H1 (cell line): ENCODE measurements at regions not wholly inside any gene's neighbourhood (a gene's known extent, or its start where the extent isn't known, plus 50 kb on each side); places are given as distances from the start of the nearest gene placed in this dataset.

Source experiments
- CTCF ChIA-PET: fragments of 300-600 bp; sonication (Branson Sonifier 250); formaldehyde crosslinking; loops from one replicate; lab custom pipeline; 2021; ENCODE audit not compliant: partially characterized antibody; lab: Charles Lee
- POLR2A ChIA-PET: fragments of 300-600 bp; sonication (Branson Sonifier 250); formaldehyde crosslinking; loops from one replicate; lab custom pipeline; 2021; ENCODE audit warnings: inconsistent platforms; ENCODE audit not compliant: partially characterized antibody; lab: Charles Lee
- DNase-seq, 2 experiments: peaks; one replicate each; pipeline versions ENCODE4 v3.0.0 to v3.0.0-alpha.2; 2010 to 2022; ENCODE audit warnings: low spot score in 2 of 2, low read depth in 1 of 2, mixed read lengths in 1 of 2
- FAIRE-seq: peaks from 2 replicates; lab custom pipeline; 2011; peaks lifted over from hg19 to GRCh38; lab: Jason Lieb, UNC
- H2AFZ ChIP-seq: 2 replicates; pipeline ENCODE4 v1.8.1; 2012; ENCODE audit warnings: low read length, inconsistent platforms
- H2AK5ac ChIP-seq: 2 replicates; pipeline ENCODE4 v1.6.1; 2013; ENCODE audit warnings: low read depth, low read length
- H2BK120ac ChIP-seq: replicated peaks from 2 replicates; pipeline ENCODE3; 2013; ENCODE audit warnings: low read depth, low read length, inconsistent platforms
- H2BK12ac ChIP-seq: 2 replicates; pipeline ENCODE4 v1.6.1; 2013; ENCODE audit warnings: low read depth, low read length
- H2BK15ac ChIP-seq: 2 replicates; pipeline ENCODE4 v1.6.1; 2013; ENCODE audit warnings: low read length
- H2BK20ac ChIP-seq: 2 replicates; pipeline ENCODE4 v1.6.1; 2013; ENCODE audit warnings: low read length
- H2BK5ac ChIP-seq: 2 replicates; pipeline ENCODE4 v1.6.1; 2013; ENCODE audit warnings: low read depth, low read length
- H3K14ac ChIP-seq: 2 replicates; pipeline ENCODE4 v1.6.1; 2013; ENCODE audit warnings: inconsistent platforms; ENCODE audit not compliant: insufficient read length
- H3K18ac ChIP-seq: 2 replicates; pipeline ENCODE4 v1.6.1; 2013; ENCODE audit warnings: low read length; ENCODE audit errors: extremely low read depth
- H3K23ac ChIP-seq: 2 replicates; pipeline ENCODE4 v1.6.1; 2013; ENCODE audit warnings: inconsistent platforms; ENCODE audit not compliant: insufficient read length
- H3K23me2 ChIP-seq: 2 replicates; pipeline ENCODE4 v1.6.1; 2013; ENCODE audit warnings: low read depth, low read length
- H3K27ac ChIP-seq: 2 replicates; pipeline ENCODE4 v1.6.1; 2011; ENCODE audit warnings: low read depth, low read length, inconsistent platforms
- H3K27me3 ChIP-seq, 4 experiments: replicated peaks in 1 of 4; 1 replicate in 1 of 4; 2 replicates in 3 of 4; pipeline versions ENCODE4 v1.6.1 to v1.8.1; 2011 to 2013; ENCODE audit warnings: low read length in 3 of 4, mild to moderate bottlenecking in 3 of 4, inconsistent platforms in 2 of 4, mixed read lengths in 2 of 4, moderate library complexity in 1 of 4; ENCODE audit not compliant: control insufficient read depth in 3 of 4, insufficient read depth in 3 of 4; ENCODE audit errors: extremely low read depth in 1 of 4
- H3K36me3 ChIP-seq, 4 experiments: 2 replicates each; pipeline versions ENCODE4 v1.6.1 to v1.8.1; 2011 to 2013; ENCODE audit warnings: mild to moderate bottlenecking in 4 of 4, low read length in 3 of 4, moderate library complexity in 2 of 4, control low read depth in 1 of 4, inconsistent platforms in 1 of 4; ENCODE audit not compliant: insufficient read depth in 4 of 4, control insufficient read depth in 2 of 4
- H3K4ac ChIP-seq: replicated peaks from 2 replicates; pipeline ENCODE3; 2013; ENCODE audit warnings: low read length, low read depth, mixed read lengths, inconsistent platforms; ENCODE audit not compliant: insufficient read length
- H3K4me1 ChIP-seq, 4 experiments: replicated peaks in 1 of 4; 1 replicate in 1 of 4; 2 replicates in 3 of 4; pipeline versions ENCODE4 v1.6.1 to v1.8.1; 2011 to 2013; ENCODE audit warnings: low read length in 3 of 4, inconsistent platforms in 2 of 4, mixed read lengths in 1 of 4; ENCODE audit not compliant: insufficient read depth in 4 of 4, control insufficient read depth in 3 of 4
- H3K4me2 ChIP-seq, 2 experiments: 2 replicates each; pipeline versions ENCODE4 v1.6.1 to v1.8.1; 2011 to 2013; ENCODE audit warnings: low read depth in 2 of 2, low read length in 2 of 2, control low read depth in 1 of 2, inconsistent platforms in 1 of 2, mild to moderate bottlenecking in 1 of 2; ENCODE audit not compliant: insufficient read depth in 1 of 2
- H3K4me3 ChIP-seq, 4 experiments: fragments of 200-600, 300-600 bp in 1 of 4; sonication (generic), shearing (Covaris generic), sonication (Bioruptor Twin) in 1 of 4; 2 replicates each; pipeline versions ENCODE4 v1.5.1 to v1.8.1; 2011 to 2016; ENCODE audit warnings: low read length in 4 of 4, low read depth in 3 of 4, control low read depth in 2 of 4, inconsistent platforms in 2 of 4, mild to moderate bottlenecking in 2 of 4, mixed read lengths in 1 of 4, moderate library complexity in 1 of 4; ENCODE audit not compliant: insufficient read depth in 2 of 4; ENCODE audit errors: extremely low read depth in 1 of 4
- H3K56ac ChIP-seq: replicated peaks from 2 replicates; pipeline ENCODE3; 2013; ENCODE audit warnings: low read depth, mild to moderate bottlenecking, mixed read lengths, low read length, inconsistent platforms; ENCODE audit not compliant: insufficient read length
- H3K79me1 ChIP-seq: 2 replicates; pipeline ENCODE4 v1.6.1; 2013; ENCODE audit warnings: low read depth, low read length, control low read depth
- H3K79me2 ChIP-seq, 2 experiments: 2 replicates each; pipeline versions ENCODE4 v1.6.1 to v1.8.1; 2012 to 2013; ENCODE audit warnings: low read length in 2 of 2, mild to moderate bottlenecking in 2 of 2, inconsistent platforms in 1 of 2; ENCODE audit not compliant: insufficient read depth in 2 of 2, control insufficient read depth in 1 of 2
- H3K9ac ChIP-seq, 4 experiments: replicated peaks in 1 of 4; 1 replicate in 1 of 4; 2 replicates in 3 of 4; pipeline versions ENCODE4 v1.6.1 to v1.8.1; 2011 to 2013; ENCODE audit warnings: low read depth in 3 of 4, low read length in 3 of 4, control low read depth in 2 of 4, mild to moderate bottlenecking in 2 of 4, moderate library complexity in 2 of 4, inconsistent platforms in 1 of 4; ENCODE audit errors: extremely low read depth in 1 of 4
- H3K9me3 ChIP-seq, 2 experiments: 2 replicates each; pipeline versions ENCODE4 v1.6.1 to v1.8.1; 2012 to 2013; ENCODE audit warnings: mild to moderate bottlenecking in 2 of 2, moderate library complexity in 2 of 2, control low read depth in 1 of 2, inconsistent platforms in 1 of 2, low read depth in 1 of 2, low read length in 1 of 2, mixed read lengths in 1 of 2; ENCODE audit not compliant: insufficient read depth in 2 of 2
- H4K20me1 ChIP-seq, 2 experiments: replicated peaks in 1 of 2; 2 replicates each; pipeline versions ENCODE3 to v1.8.1; 2011 to 2013; ENCODE audit warnings: inconsistent platforms in 2 of 2, low read length in 2 of 2, mild to moderate bottlenecking in 1 of 2; ENCODE audit not compliant: insufficient read depth in 2 of 2, control insufficient read depth in 1 of 2
- H4K5ac ChIP-seq: 2 replicates; pipeline ENCODE4 v1.6.1; 2013; ENCODE audit warnings: low read length, low read depth, mixed read lengths, inconsistent platforms; ENCODE audit not compliant: insufficient read length
- H4K8ac ChIP-seq: 2 replicates; pipeline ENCODE4 v1.8.0; 2013; ENCODE audit warnings: mild to moderate bottlenecking, moderate library complexity, low read length, inconsistent platforms; ENCODE audit not compliant: insufficient read depth; ENCODE audit errors: extremely low read depth
- H4K91ac ChIP-seq: replicated peaks from 2 replicates; pipeline ENCODE3; 2013; ENCODE audit warnings: low read length, mixed read lengths, inconsistent platforms; ENCODE audit not compliant: insufficient read length
- CBX8 ChIP-seq: fragments of 300-800, 300-1000 bp; sonication (generic); IDR thresholded peaks from 2 replicates; pipeline ENCODE4 v1.7.1; 2016; ENCODE audit warnings: low read depth, low read length, borderline replicate concordance
- CREB1 ChIP-seq: IDR thresholded peaks from 2 replicates; pipeline ENCODE4 v1.6.1; 2012; ENCODE audit warnings: inconsistent platforms
- EP300 ChIP-seq, 2 experiments: IDR thresholded peaks; 1 replicate in 1 of 2; 2 replicates in 1 of 2; pipeline ENCODE4 v1.6.1; 2011 to 2012; ENCODE audit warnings: low read depth in 2 of 2, low read length in 2 of 2, mild to moderate bottlenecking in 2 of 2, borderline replicate concordance in 1 of 2, inconsistent platforms in 1 of 2, moderate library complexity in 1 of 2
- FOSL1 ChIP-seq: IDR thresholded peaks from 2 replicates; pipeline ENCODE4 v1.6.1; 2011; ENCODE audit warnings: mild to moderate bottlenecking, low read depth, low read length, moderate library complexity; ENCODE audit not compliant: insufficient read depth
- POLR2A ChIP-seq, 2 experiments: IDR thresholded peaks; 1 replicate in 1 of 2; 2 replicates in 1 of 2; pipeline ENCODE4 v1.6.1; 2011; ENCODE audit warnings: low read depth in 2 of 2, low read length in 2 of 2, mild to moderate bottlenecking in 2 of 2; ENCODE audit errors: control extremely low read depth in 1 of 2
- POLR2AphosphoS5 ChIP-seq: IDR thresholded peaks from 2 replicates; pipeline ENCODE4 v1.6.1; 2011; ENCODE audit warnings: low read depth, low read length
- WGBS, 2 experiments: shearing (Covaris generic) in 1 of 2; methylation state at CpG; one replicate each; pipeline versions ENCODE4 v1.1.6 to v1.1.7; 2013 to 2015; ENCODE audit warnings: low lambda C conversion rate in 2 of 2, mixed read lengths in 2 of 2, inconsistent platforms in 1 of 2, low coverage in 1 of 2, missing lambda C conversion rate in 1 of 2; ENCODE audit not compliant: insufficient replicate concordance in 2 of 2, insufficient coverage in 1 of 2, insufficient read length in 1 of 2; ENCODE audit errors: extremely low coverage in 1 of 2, missing lambda C conversion rate in 1 of 2; 5-methylcytosine and 5-hydroxymethylcytosine counted together
- TF ChIP-seq, protein P1 (sequence below), 3 experiments: IDR thresholded peaks; 1 replicate in 2 of 3; 2 replicates in 1 of 3; pipeline versions ENCODE4 v1.5.1 to v1.6.1; 2011; ENCODE audit warnings: low read length in 3 of 3, mild to moderate bottlenecking in 3 of 3, inconsistent platforms in 2 of 3, low read depth in 1 of 3, moderate library complexity in 1 of 3; ENCODE audit not compliant: insufficient read depth in 1 of 3; ENCODE audit errors: control extremely low read depth in 1 of 3
- TF ChIP-seq, protein P2 (sequence below): IDR thresholded peaks from 2 replicates; pipeline ENCODE4 v1.6.1; 2012; ENCODE audit warnings: inconsistent platforms

DNA sequence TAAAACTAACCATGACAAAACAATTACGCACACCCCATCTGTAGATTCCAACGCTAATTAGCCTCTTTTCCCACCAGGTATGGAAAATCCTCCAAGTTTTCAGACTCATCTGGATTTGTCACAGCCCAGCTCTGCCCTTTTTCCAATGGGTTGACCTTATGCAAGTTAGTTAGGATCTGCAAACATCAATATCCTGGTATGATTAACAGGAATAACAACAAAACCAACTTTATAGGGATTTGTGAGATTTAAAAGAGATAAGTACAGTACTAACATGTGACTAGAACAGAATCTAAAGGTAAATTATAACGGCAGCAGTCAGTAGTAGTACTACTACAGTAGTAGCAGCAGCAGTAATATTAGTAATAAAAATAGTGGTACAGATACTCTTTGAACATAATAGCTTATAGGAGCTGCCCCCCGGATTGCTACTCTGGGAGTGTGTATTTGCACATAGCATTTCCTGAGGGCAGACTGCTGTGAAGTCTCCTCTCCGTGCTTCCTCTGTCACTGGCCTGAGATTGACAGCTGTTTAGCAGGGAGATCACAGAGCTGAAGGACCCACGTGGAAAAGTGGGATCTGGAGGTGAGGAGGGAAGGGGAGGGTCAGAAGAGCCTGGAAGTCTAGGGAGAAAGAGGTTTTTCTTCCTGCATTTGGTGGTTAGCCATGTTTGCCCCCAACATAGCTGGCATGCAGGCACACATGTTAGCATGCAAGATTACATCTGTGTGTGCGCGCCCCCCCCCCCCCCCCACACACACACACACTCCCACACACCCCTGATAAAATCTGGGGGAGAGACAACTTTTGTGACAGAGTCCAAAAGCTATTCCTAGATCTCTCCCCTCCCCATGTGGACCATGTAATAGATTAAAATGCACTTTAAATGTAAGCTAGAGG is 73.3 kb upstream of the FAM171A1 start:
- no peak overlapping the region for H2AFZ ChIP-seq
- POLR2A ChIA-PET: no interaction called here
- no peak overlapping the region for H3K4me3 ChIP-seq
- TF ChIP-seq POLR2A (IDR thresholded peaks at IDR 0.05; ENCODE audit: control extremely low read depth in 1 of 2, low read depth in 2 of 2, low read length in 2 of 2) (no peak), EP300 (IDR thresholded peaks at IDR 0.05; ENCODE audit: borderline replicate concordance in 1 of 2, low read depth in 2 of 2, low read length in 2 of 2) (no peak), FOSL1 (no peak), CBX8 (no peak), CREB1 (no peak), POLR2AphosphoS5 (no peak)
- TF ChIP-seq, protein P1, sequence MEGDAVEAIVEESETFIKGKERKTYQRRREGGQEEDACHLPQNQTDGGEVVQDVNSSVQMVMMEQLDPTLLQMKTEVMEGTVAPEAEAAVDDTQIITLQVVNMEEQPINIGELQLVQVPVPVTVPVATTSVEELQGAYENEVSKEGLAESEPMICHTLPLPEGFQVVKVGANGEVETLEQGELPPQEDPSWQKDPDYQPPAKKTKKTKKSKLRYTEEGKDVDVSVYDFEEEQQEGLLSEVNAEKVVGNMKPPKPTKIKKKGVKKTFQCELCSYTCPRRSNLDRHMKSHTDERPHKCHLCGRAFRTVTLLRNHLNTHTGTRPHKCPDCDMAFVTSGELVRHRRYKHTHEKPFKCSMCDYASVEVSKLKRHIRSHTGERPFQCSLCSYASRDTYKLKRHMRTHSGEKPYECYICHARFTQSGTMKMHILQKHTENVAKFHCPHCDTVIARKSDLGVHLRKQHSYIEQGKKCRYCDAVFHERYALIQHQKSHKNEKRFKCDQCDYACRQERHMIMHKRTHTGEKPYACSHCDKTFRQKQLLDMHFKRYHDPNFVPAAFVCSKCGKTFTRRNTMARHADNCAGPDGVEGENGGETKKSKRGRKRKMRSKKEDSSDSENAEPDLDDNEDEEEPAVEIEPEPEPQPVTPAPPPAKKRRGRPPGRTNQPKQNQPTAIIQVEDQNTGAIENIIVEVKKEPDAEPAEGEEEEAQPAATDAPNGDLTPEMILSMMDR (IDR thresholded peaks at IDR 0.05; ENCODE audit: control extremely low read depth in 1 of 3, insufficient read depth in 1 of 3, low read depth in 1 of 3, low read length in 3 of 3): no peak
- TF ChIP-seq, protein P2, sequence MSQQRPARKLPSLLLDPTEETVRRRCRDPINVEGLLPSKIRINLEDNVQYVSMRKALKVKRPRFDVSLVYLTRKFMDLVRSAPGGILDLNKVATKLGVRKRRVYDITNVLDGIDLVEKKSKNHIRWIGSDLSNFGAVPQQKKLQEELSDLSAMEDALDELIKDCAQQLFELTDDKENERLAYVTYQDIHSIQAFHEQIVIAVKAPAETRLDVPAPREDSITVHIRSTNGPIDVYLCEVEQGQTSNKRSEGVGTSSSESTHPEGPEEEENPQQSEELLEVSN: no peak

More for the DNA sequence above, 73.3 kb upstream of the FAM171A1 start:
- Histone ChIP-seq H4K91ac (no peak overlapping the region), H2BK20ac (no peak overlapping the region), H4K5ac (no peak overlapping the region), H3K14ac (no peak overlapping the region), H2BK12ac (no peak overlapping the region), H3K56ac (no peak overlapping the region), H3K9me3 (no peaks in the 10 kb centered on the region), H3K79me2 (no peaks in the 10 kb centered on the region), H2BK120ac (no peak overlapping the region), H3K23me2 (peaks cover 2% of the 10 kb centered on the region; the same call in 1 of the 2 replicates), H2BK15ac (no peak overlapping the region), H3K4me2 (no peak overlapping the region), H4K8ac (no peak overlapping the region; the same call in 1 of the 2 replicates), H3K9ac (no peak overlapping the region), H3K79me1 (no peaks in the 10 kb centered on the region), H3K23ac (no peak overlapping the region), H3K4me1 (peaks cover 0 to 3% (median 0%) of the 10 kb centered on the region in 4 experiments; a peak in 1 of 7 replicates), H2BK5ac (no peak overlapping the region), H3K27me3 (no peaks in the 10 kb centered on the region; a peak in 1 of 7 replicates), H2AK5ac (no peak overlapping the region), H3K4ac (no peak overlapping the region), H4K20me1 (no peaks in the 10 kb centered on the region), H3K36me3 (no peaks in the 10 kb centered on the region), H3K27ac (no peak overlapping the region), H3K18ac (no peak overlapping the region)
- FAIRE-seq (no peak), DNase-seq (no peak)
- CTCF ChIA-PET: interaction anchor here (0.6 to 3.0 kb wide), 10 partner anchors 8 to 374 kb away, joined by 3 to 18 read pairs (median 3); partner anchors contain the start of gene ITGA8
- 75% methylated on average over 6 of the region's 8 CpGs; no CpG with 5 or more reads in 1 of the 2 experiments for WGBS, 2 experiments
